Liver (tissue), 3 donors: ENCODE measurements at regions not wholly inside any gene's neighbourhood (a gene's known extent, or its start where the extent isn't known, plus 50 kb on each side); places are given as distances from the start of the nearest gene placed in this dataset.

ENCODE experiments used
- ATF3 ChIP-seq: IDR thresholded peaks from 2 replicates; pipeline ENCODE4 v1.6.1; 2016; ENCODE audit warnings: antibody characterized with exemption
- FOXA1 ChIP-seq: IDR thresholded peaks from 2 replicates; pipeline ENCODE4 v1.6.1; 2016; ENCODE audit warnings: antibody characterized with exemption
- GABPA ChIP-seq, 2 donors: IDR thresholded peaks in 1 of 2; conservative IDR thresholded peaks in 1 of 2; 2 replicates each; pipeline ENCODE4 v1.6.1; 2016; ENCODE audit warnings: antibody characterized with exemption in 2 of 2, mild to moderate bottlenecking in 1 of 2, moderate library complexity in 1 of 2
- JUND ChIP-seq, 2 donors: IDR thresholded peaks; 2 replicates each; pipeline ENCODE4 v1.6.1; 2016; ENCODE audit warnings: antibody characterized with exemption in 2 of 2
- MAX ChIP-seq: IDR thresholded peaks from 2 replicates; pipeline ENCODE4 v1.6.1; 2016; ENCODE audit warnings: antibody characterized with exemption
- RAD21 ChIP-seq, 2 donors: IDR thresholded peaks; 2 replicates each; pipeline ENCODE4 v1.6.1; 2016; ENCODE audit warnings: antibody characterized with exemption in 2 of 2, mild to moderate bottlenecking in 2 of 2
- REST ChIP-seq: IDR thresholded peaks from 2 replicates; pipeline ENCODE4 v1.6.1; 2016; ENCODE audit warnings: antibody characterized with exemption, mild to moderate bottlenecking
- RXRA ChIP-seq, 2 donors: IDR thresholded peaks; 2 replicates each; pipeline ENCODE4 v1.6.1; 2017 to 2018; ENCODE audit warnings: antibody characterized with exemption in 2 of 2, mild to moderate bottlenecking in 1 of 2
- TAF1 ChIP-seq: conservative IDR thresholded peaks from 2 replicates; pipeline ENCODE4 v1.6.1; 2016; ENCODE audit warnings: antibody characterized with exemption, mild to moderate bottlenecking
- YY1 ChIP-seq: IDR thresholded peaks from 2 replicates; pipeline ENCODE4 v1.6.1; 2016; ENCODE audit warnings: antibody characterized with exemption, mild to moderate bottlenecking
- TF ChIP-seq, protein P1 (sequence below): fragments of 150-350 bp; IDR thresholded peaks from 2 replicates; pipeline ENCODE4 v1.5.1; 2017; ENCODE audit warnings: improper control_type of control experiment, low read depth, low read length; ENCODE audit not compliant: missing input control
- TF ChIP-seq, protein P2 (sequence below): IDR thresholded peaks from 2 replicates; pipeline ENCODE4 v1.6.1; 2016; ENCODE audit warnings: antibody characterized with exemption
- donor health status: healthy.
- donor health status: healthy.

GRCh38 chr5:8386719-8387288 is 517.9 kb downstream of the MTRR start:
- TF ChIP-seq ATF3 (no peak), REST (no peak), RAD21 (IDR thresholded peaks at IDR 0.05) (no peak), MAX (no peak), YY1 (no peak), JUND (IDR thresholded peaks at IDR 0.05) (no peak), GABPA (IDR thresholded peaks at IDR 0.05 in 1 of 2, conservative IDR thresholded peaks at IDR 0.05 in 1 of 2) (no peak), TAF1 (no peak), RXRA (IDR thresholded peaks at IDR 0.05) (no peak), FOXA1 (no peak)
- TF ChIP-seq, protein P1, sequence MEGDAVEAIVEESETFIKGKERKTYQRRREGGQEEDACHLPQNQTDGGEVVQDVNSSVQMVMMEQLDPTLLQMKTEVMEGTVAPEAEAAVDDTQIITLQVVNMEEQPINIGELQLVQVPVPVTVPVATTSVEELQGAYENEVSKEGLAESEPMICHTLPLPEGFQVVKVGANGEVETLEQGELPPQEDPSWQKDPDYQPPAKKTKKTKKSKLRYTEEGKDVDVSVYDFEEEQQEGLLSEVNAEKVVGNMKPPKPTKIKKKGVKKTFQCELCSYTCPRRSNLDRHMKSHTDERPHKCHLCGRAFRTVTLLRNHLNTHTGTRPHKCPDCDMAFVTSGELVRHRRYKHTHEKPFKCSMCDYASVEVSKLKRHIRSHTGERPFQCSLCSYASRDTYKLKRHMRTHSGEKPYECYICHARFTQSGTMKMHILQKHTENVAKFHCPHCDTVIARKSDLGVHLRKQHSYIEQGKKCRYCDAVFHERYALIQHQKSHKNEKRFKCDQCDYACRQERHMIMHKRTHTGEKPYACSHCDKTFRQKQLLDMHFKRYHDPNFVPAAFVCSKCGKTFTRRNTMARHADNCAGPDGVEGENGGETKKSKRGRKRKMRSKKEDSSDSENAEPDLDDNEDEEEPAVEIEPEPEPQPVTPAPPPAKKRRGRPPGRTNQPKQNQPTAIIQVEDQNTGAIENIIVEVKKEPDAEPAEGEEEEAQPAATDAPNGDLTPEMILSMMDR: no peak
- TF ChIP-seq, protein P2, sequence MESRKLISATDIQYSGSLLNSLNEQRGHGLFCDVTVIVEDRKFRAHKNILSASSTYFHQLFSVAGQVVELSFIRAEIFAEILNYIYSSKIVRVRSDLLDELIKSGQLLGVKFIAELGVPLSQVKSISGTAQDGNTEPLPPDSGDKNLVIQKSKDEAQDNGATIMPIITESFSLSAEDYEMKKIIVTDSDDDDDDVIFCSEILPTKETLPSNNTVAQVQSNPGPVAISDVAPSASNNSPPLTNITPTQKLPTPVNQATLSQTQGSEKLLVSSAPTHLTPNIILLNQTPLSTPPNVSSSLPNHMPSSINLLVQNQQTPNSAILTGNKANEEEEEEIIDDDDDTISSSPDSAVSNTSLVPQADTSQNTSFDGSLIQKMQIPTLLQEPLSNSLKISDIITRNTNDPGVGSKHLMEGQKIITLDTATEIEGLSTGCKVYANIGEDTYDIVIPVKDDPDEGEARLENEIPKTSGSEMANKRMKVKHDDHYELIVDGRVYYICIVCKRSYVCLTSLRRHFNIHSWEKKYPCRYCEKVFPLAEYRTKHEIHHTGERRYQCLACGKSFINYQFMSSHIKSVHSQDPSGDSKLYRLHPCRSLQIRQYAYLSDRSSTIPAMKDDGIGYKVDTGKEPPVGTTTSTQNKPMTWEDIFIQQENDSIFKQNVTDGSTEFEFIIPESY: no peak
